ENCODE measurements at regions not wholly inside any gene's neighbourhood (a gene's known extent, or its start where the extent isn't known, plus 50 kb on each side); places are given as distances from the start of the nearest gene placed in this dataset.

- TF ChIP-seq ZNF140 (tag by site-specific recombination; IDR thresholded peaks at IDR 0.05) (no peak), CTCF (tag by site-specific recombination; IDR thresholded peaks at IDR 0.05) (no peak), ZNF645 (tag by site-specific recombination; IDR thresholded peaks at IDR 0.05) (no peak), ZBTB49 (tag by site-specific recombination; IDR thresholded peaks at IDR 0.05; ENCODE audit: low read depth) (no peak), ZFP41 (tag by site-specific recombination; IDR thresholded peaks at IDR 0.05; ENCODE audit: borderline replicate concordance) (no peak), BCL11A (tag by site-specific recombination; IDR thresholded peaks at IDR 0.05; ENCODE audit: low read depth) (no peak), MZF1 (tag by site-specific recombination; IDR thresholded peaks at IDR 0.05; ENCODE audit: borderline replicate concordance) (no peak), ZFP3 (tag by site-specific recombination; IDR thresholded peaks at IDR 0.05; ENCODE audit: low read depth) (no peak)
- TF ChIP-seq, protein P1, sequence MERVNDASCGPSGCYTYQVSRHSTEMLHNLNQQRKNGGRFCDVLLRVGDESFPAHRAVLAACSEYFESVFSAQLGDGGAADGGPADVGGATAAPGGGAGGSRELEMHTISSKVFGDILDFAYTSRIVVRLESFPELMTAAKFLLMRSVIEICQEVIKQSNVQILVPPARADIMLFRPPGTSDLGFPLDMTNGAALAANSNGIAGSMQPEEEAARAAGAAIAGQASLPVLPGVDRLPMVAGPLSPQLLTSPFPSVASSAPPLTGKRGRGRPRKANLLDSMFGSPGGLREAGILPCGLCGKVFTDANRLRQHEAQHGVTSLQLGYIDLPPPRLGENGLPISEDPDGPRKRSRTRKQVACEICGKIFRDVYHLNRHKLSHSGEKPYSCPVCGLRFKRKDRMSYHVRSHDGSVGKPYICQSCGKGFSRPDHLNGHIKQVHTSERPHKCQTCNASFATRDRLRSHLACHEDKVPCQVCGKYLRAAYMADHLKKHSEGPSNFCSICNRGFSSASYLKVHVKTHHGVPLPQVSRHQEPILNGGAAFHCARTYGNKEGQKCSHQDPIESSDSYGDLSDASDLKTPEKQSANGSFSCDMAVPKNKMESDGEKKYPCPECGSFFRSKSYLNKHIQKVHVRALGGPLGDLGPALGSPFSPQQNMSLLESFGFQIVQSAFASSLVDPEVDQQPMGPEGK (tag by site-specific recombination; IDR thresholded peaks at IDR 0.05), result no peak
- TF ChIP-seq, protein P2, sequence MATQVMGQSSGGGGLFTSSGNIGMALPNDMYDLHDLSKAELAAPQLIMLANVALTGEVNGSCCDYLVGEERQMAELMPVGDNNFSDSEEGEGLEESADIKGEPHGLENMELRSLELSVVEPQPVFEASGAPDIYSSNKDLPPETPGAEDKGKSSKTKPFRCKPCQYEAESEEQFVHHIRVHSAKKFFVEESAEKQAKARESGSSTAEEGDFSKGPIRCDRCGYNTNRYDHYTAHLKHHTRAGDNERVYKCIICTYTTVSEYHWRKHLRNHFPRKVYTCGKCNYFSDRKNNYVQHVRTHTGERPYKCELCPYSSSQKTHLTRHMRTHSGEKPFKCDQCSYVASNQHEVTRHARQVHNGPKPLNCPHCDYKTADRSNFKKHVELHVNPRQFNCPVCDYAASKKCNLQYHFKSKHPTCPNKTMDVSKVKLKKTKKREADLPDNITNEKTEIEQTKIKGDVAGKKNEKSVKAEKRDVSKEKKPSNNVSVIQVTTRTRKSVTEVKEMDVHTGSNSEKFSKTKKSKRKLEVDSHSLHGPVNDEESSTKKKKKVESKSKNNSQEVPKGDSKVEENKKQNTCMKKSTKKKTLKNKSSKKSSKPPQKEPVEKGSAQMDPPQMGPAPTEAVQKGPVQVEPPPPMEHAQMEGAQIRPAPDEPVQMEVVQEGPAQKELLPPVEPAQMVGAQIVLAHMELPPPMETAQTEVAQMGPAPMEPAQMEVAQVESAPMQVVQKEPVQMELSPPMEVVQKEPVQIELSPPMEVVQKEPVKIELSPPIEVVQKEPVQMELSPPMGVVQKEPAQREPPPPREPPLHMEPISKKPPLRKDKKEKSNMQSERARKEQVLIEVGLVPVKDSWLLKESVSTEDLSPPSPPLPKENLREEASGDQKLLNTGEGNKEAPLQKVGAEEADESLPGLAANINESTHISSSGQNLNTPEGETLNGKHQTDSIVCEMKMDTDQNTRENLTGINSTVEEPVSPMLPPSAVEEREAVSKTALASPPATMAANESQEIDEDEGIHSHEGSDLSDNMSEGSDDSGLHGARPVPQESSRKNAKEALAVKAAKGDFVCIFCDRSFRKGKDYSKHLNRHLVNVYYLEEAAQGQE (tag by site-specific recombination; IDR thresholded peaks at IDR 0.05), result no peak
Observed at GRCh38 chr7:138243836-138244235, 167.6 kb downstream of the AKR1D1 start.

Data from HEK293 (cell line).